ENCODE measurements at regions not wholly inside any gene's neighbourhood (a gene's known extent, or its start where the extent isn't known, plus 50 kb on each side); places are given as distances from the start of the nearest gene placed in this dataset.

- Histone ChIP-seq H3K9me3 (ENCODE audit: insufficient read depth in 2 of 2, low read depth in 1 of 2, low read length in 1 of 2) (no peaks in the 10 kb centered on the region), H3K18ac (ENCODE audit: extremely low read depth, low read length) (no peak overlapping the region), H2BK12ac (ENCODE audit: low read depth, low read length) (no peak overlapping the region), H2AFZ (ENCODE audit: low read length) (no peak overlapping the region), H3K23ac (ENCODE audit: insufficient read length) (no peak overlapping the region), H3K27ac (ENCODE audit: low read depth, low read length) (no peak overlapping the region), H3K56ac (replicated peaks; ENCODE audit: insufficient read length, low read depth, low read length) (no peak overlapping the region), H4K20me1 (replicated peaks in 1 of 2; ENCODE audit: control insufficient read depth in 1 of 2, insufficient read depth in 2 of 2, low read length in 2 of 2) (no peaks in the 10 kb centered on the region), H3K4me2 (ENCODE audit: insufficient read depth in 1 of 2, low read depth in 2 of 2, low read length in 2 of 2) (no peak overlapping the region), H2AK5ac (ENCODE audit: low read depth, low read length) (no peak overlapping the region), H3K23me2 (ENCODE audit: low read depth, low read length) (no peaks in the 10 kb centered on the region), H4K8ac (ENCODE audit: extremely low read depth, insufficient read depth, low read length) (no peak overlapping the region), H3K4me1 (replicated peaks in 1 of 4; ENCODE audit: control insufficient read depth in 3 of 4, insufficient read depth in 4 of 4, low read length in 3 of 4) (peaks cover 0 to 7% (median 0%) of the 10 kb centered on the region in 4 experiments; a peak in 1 of 7 replicates), H2BK5ac (ENCODE audit: low read depth, low read length) (no peak overlapping the region), H3K14ac (ENCODE audit: insufficient read length) (no peak overlapping the region), H3K36me3 (ENCODE audit: control insufficient read depth in 2 of 4, insufficient read depth in 4 of 4, low read length in 3 of 4) (no peaks in the 10 kb centered on the region), H2BK15ac (ENCODE audit: low read length) (no peak overlapping the region), H4K5ac (ENCODE audit: insufficient read length, low read depth, low read length) (no peak overlapping the region), H3K27me3 (replicated peaks in 1 of 4; ENCODE audit: control insufficient read depth in 3 of 4, extremely low read depth in 1 of 4, insufficient read depth in 3 of 4, low read length in 3 of 4) (no peaks in the 10 kb centered on the region), H3K79me1 (ENCODE audit: low read depth, low read length) (no peaks in the 10 kb centered on the region), H2BK120ac (replicated peaks; ENCODE audit: low read depth, low read length) (no peak overlapping the region), H3K79me2 (ENCODE audit: control insufficient read depth in 1 of 2, insufficient read depth in 2 of 2, low read length in 2 of 2) (no peaks in the 10 kb centered on the region), H3K4ac (replicated peaks; ENCODE audit: insufficient read length, low read depth, low read length) (no peak overlapping the region), H3K4me3 (ENCODE audit: extremely low read depth in 1 of 4, insufficient read depth in 2 of 4, low read depth in 3 of 4, low read length in 4 of 4) (no peak overlapping the region), H2BK20ac (ENCODE audit: low read length) (0 out of 2 replicates have a peak overlapping the region, but pooled peaks have one; percentile 80), H4K91ac (replicated peaks; ENCODE audit: insufficient read length, low read length) (no peak overlapping the region), H3K9ac (replicated peaks in 1 of 4; ENCODE audit: extremely low read depth in 1 of 4, low read depth in 3 of 4, low read length in 3 of 4) (no peak overlapping the region)
- 91% methylated on average over 2 of the region's 2 CpGs; no CpG with 5 or more reads in 1 of the 2 experiments for WGBS, 2 experiments (ENCODE audit: extremely low coverage in 1 of 2, insufficient coverage in 1 of 2, insufficient read length in 1 of 2, insufficient replicate concordance in 2 of 2, low coverage in 1 of 2, low lambda C conversion rate in 2 of 2, missing lambda C conversion rate in 1 of 2)
- ChIA-PET CTCF (ENCODE audit: partially characterized antibody) (no interaction called here), POLR2A (ENCODE audit: partially characterized antibody) (no interaction called here)
- DNase-seq (ENCODE audit: low read depth in 1 of 2, low spot score in 2 of 2) (no peak), FAIRE-seq (no peak)
- TF ChIP-seq E2F6 (IDR thresholded peaks at IDR 0.05): no peak
- no peak for TF ChIP-seq TEAD4 (IDR thresholded peaks at IDR 0.05; ENCODE audit: low read depth, low read length)
- TF ChIP-seq CBX5 (IDR thresholded peaks at IDR 0.05; ENCODE audit: low read depth, low read length): no peak
- no peak for TF ChIP-seq POU5F1 (IDR thresholded peaks at IDR 0.05; ENCODE audit: low read depth, low read length)
- TF ChIP-seq SP4 (IDR thresholded peaks at IDR 0.05; ENCODE audit: low read length): no peak
- TF ChIP-seq FOSL1 (IDR thresholded peaks at IDR 0.05; ENCODE audit: insufficient read depth, low read depth, low read length): no peak
- no peak for TF ChIP-seq EZH2 (IDR thresholded peaks at IDR 0.05; ENCODE audit: low read depth, low read length, severe bottlenecking)
- no peak for TF ChIP-seq SAP30 (IDR thresholded peaks at IDR 0.05; ENCODE audit: insufficient read depth, insufficient replicate concordance, low read length)
- TF ChIP-seq JUN (IDR thresholded peaks at IDR 0.05; ENCODE audit: low read depth, low read length): no peak
- TF ChIP-seq HDAC2 (IDR thresholded peaks at IDR 0.05; ENCODE audit: borderline replicate concordance in 1 of 2, low read depth in 2 of 2, low read length in 2 of 2): no peak
- no peak for TF ChIP-seq RAD21 (IDR thresholded peaks at IDR 0.05 in 1 of 2, conservative IDR thresholded peaks at IDR 0.05 in 1 of 2; ENCODE audit: low read depth in 2 of 2, low read length in 2 of 2)
- TF ChIP-seq SIX5 (IDR thresholded peaks at IDR 0.05; ENCODE audit: low read depth, low read length): no peak
These were observed 51.2 kb upstream of the MEX3C start for GRCh38 chr18:51248685-51249084.
